ENCODE measurements at regions not wholly inside any gene's neighbourhood (a gene's known extent, or its start where the extent isn't known, plus 50 kb on each side); places are given as distances from the start of the nearest gene placed in this dataset.

DNA sequence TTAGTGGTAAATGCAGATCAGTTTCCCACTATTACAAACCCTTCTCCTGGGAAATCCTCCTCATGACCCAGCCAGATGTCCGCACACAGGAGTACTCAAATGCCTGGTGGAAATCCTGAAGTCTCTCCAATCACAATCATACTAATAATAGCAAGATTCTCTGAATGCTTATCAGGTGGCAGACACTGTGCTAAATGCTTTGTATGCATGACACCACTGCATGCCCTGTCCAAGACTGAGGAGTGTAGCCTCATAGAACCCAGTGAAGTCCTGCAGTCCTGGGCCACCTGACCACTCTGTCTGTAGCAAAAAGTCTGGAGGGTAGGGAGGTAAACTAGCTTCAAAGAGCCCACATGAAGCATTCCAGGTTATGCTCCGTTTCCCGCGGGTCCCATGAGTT, 434.8 kb upstream of the CHST9 start:
- Histone ChIP-seq H3K36me3 (ENCODE audit: control insufficient read depth, low read depth, low read length) (no peaks in the 10 kb centered on the region), H3K9ac (ENCODE audit: low read length) (no peak overlapping the region), H3K9me3 (ENCODE audit: control insufficient read depth, low read depth, low read length) (no peaks in the 10 kb centered on the region), H3K4me3 (ENCODE audit: low read length) (no peak overlapping the region), H3K27me3 (ENCODE audit: control insufficient read depth, insufficient read depth, low read length) (no peaks in the 10 kb centered on the region), H3K4me1 (ENCODE audit: control insufficient read depth, low read depth, low read length) (peaks cover 4% of the 10 kb centered on the region), H3K27ac (ENCODE audit: low read length) (no peak overlapping the region)

DNA sequence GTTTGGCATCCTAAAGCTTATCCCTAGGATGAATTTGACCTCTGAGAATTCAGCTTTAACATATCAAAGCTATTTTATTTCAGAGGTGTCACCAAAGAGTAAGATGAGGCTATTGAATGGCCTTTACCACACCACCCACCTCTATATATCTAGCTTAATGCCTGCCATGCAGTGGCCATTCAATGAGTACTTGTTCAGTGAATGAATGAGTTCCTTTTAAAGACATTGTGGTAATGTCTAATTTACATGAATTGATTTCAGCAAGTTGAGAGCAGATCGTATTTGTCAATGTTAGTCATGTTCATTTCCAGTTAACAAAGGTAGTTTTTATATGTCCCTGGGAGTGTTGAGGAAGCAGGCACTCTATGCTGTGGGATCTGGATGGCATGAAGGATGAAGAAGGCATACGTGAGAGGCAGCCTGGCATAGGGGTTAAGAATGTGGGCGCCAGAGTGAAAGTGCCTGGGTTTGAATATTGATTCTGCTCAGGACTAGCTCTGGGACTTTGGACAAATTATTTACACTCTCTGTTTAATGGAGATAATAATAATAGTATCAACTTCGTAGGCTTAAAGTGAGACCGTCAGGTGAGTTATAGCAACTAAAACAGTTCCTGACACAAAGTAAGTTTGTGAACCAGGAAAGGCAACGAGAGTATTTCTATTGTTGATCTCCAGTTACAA, 434.1 kb upstream of the CHST9 start:
- Histone ChIP-seq H3K9ac (ENCODE audit: low read length) (no peak overlapping the region), H3K36me3 (ENCODE audit: control insufficient read depth, low read depth, low read length) (no peaks in the 10 kb centered on the region), H3K9me3 (ENCODE audit: control insufficient read depth, low read depth, low read length) (no peaks in the 10 kb centered on the region), H3K4me3 (ENCODE audit: low read length) (no peak overlapping the region), H3K4me1 (ENCODE audit: control insufficient read depth, low read depth, low read length) (peaks cover 7% of the 10 kb centered on the region), H3K27me3 (ENCODE audit: control insufficient read depth, insufficient read depth, low read length) (no peaks in the 10 kb centered on the region), H3K27ac (ENCODE audit: low read length) (no peak overlapping the region)

DNA sequence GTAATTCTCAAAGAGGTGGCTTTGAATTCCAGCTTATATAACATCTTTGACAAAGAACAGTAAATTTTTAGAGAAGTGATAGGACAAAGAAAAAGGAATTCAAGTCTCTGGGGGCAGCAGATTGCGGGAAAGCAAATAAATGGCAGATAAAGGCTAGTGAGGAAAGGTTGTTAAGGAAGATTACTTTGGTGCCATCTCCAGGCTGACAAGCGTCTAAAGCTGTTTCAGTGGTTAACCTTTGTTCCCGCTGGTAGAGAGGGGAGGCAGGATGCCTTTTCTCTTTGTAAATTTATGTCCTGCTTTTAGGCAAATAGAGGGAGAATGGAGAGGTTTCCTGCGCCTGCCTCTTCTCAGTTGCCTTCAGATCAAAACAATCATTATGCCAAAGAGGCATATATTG, 431.2 kb upstream of the CHST9 start:
- Histone ChIP-seq H3K9me3 (ENCODE audit: control insufficient read depth, low read depth, low read length) (no peaks in the 10 kb centered on the region), H3K27ac (ENCODE audit: low read length) (no peak overlapping the region), H3K36me3 (ENCODE audit: control insufficient read depth, low read depth, low read length) (no peaks in the 10 kb centered on the region)

DNA sequence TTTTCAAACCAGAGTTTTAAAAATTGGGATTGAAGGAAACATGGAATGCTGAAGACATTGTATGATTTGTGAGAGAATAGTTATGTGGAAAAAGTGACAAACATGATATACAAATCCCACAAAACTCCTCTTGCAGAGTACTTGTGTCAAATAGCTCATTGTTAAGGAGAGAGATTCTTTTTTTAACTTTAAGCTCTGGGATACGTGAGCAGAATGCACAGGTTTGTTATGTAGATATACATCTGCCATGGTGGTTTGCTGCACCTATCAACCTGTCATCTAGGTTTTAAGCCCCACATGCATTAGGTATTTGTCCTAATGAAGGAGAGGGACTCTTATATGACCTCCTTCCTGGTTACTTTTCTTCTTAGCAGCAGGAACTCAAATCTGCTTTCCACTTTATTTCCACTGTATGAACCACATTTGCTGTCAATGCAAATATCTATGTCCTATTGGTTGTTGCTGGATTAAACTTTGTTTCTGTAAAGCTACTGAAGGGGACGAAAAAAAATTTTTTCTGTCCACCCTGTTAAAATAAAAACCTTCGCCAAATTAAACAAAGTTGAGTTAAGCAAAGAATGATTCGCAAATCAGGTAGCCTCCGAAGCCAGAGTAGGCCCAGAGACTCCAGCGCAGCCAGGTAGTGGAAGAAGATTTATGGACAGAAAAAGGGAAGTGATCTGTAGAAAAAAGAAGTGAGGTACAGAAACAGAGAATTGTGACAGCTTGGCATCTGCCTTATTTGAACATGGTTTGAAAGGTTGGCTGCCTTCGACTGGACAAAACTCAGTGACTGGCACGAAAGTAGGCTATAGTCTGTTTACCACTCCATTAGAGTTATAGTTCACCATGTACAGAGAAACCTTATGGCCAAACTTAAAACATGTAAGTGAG, 430.1 kb upstream of the CHST9 start:
- Histone ChIP-seq H3K9me3 (ENCODE audit: control insufficient read depth, low read depth, low read length) (no peaks in the 10 kb centered on the region), H3K4me1 (ENCODE audit: control insufficient read depth, low read depth, low read length) (peaks cover 7% of the 10 kb centered on the region), H3K9ac (ENCODE audit: low read length) (no peak overlapping the region), H3K4me3 (ENCODE audit: low read length) (no peak overlapping the region), H3K27ac (ENCODE audit: low read length) (no peak overlapping the region), H3K27me3 (ENCODE audit: control insufficient read depth, insufficient read depth, low read length) (no peaks in the 10 kb centered on the region), H3K36me3 (ENCODE audit: control insufficient read depth, low read depth, low read length) (no peaks in the 10 kb centered on the region)

More for the DNA sequence above, 431.2 kb upstream of the CHST9 start:
- Histone ChIP-seq H3K4me1 (ENCODE audit: control insufficient read depth, low read depth, low read length) (peaks cover 7% of the 10 kb centered on the region), H3K4me3 (ENCODE audit: low read length) (no peak overlapping the region), H3K9ac (ENCODE audit: low read length) (no peak overlapping the region), H3K27me3 (ENCODE audit: control insufficient read depth, insufficient read depth, low read length) (no peaks in the 10 kb centered on the region)

DNA sequence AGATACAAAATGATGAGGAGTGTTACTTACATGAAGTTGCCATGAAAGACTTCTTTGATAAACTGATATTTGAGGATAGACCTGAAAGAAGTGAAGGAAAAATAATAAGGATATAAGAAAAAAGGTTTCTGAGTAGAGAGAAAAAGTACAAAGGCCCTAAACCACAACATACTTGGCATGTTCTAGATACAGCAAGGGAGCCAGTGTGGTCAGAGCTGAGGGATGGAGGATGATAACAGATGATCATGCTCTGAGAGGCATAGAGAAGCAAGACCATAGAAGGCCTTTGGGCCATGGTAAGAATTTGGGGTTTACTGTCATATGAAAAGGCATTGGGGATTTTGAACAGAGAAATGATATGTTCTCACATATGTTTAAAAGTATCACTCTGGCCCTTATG, 424.1 kb upstream of the CHST9 start:
- H3K9me3 ChIP-seq (ENCODE audit: control insufficient read depth, low read depth, low read length): no peaks in the 10 kb centered on the region

DNA sequence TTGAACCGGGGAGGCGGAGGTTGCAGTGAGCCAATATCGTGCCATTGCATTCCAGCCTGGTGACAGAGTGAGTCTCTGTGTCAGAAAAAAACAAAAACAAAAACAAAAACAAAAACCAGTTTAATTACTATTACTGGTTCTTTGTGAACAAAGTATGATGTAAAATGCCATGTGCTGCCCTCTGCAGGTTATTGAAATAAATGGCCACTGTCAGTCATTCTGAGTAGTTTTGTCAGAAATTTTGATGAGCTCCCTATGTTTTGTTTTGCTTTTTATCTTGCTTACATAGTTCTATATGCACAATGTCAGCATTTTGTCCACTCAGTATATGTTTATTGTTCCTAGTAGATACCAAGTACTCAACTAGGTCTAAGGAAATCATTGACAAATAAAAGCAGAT, 423.6 kb upstream of the CHST9 start:
- peaks cover 7% of the 10 kb centered on the region for H3K4me1 ChIP-seq (ENCODE audit: control insufficient read depth, low read depth, low read length)
- no peaks in the 10 kb centered on the region for H3K9me3 ChIP-seq (ENCODE audit: control insufficient read depth, low read depth, low read length)
- H3K27me3 ChIP-seq (ENCODE audit: control insufficient read depth, insufficient read depth, low read length): no peaks in the 10 kb centered on the region
- no peaks in the 10 kb centered on the region for H3K36me3 ChIP-seq (ENCODE audit: control insufficient read depth, low read depth, low read length)
- H3K4me3 ChIP-seq (ENCODE audit: low read length): no peak overlapping the region
- H3K27ac ChIP-seq (ENCODE audit: low read length): no peak overlapping the region
- no peak overlapping the region for H3K9ac ChIP-seq (ENCODE audit: low read length)

More for the DNA sequence above, 424.1 kb upstream of the CHST9 start:
- Histone ChIP-seq H3K27ac (ENCODE audit: low read length) (no peak overlapping the region), H3K36me3 (ENCODE audit: control insufficient read depth, low read depth, low read length) (no peaks in the 10 kb centered on the region), H3K4me1 (ENCODE audit: control insufficient read depth, low read depth, low read length) (peaks cover 7% of the 10 kb centered on the region), H3K27me3 (ENCODE audit: control insufficient read depth, insufficient read depth, low read length) (no peaks in the 10 kb centered on the region), H3K4me3 (ENCODE audit: low read length) (no peak overlapping the region), H3K9ac (ENCODE audit: low read length) (no peak overlapping the region)

DNA sequence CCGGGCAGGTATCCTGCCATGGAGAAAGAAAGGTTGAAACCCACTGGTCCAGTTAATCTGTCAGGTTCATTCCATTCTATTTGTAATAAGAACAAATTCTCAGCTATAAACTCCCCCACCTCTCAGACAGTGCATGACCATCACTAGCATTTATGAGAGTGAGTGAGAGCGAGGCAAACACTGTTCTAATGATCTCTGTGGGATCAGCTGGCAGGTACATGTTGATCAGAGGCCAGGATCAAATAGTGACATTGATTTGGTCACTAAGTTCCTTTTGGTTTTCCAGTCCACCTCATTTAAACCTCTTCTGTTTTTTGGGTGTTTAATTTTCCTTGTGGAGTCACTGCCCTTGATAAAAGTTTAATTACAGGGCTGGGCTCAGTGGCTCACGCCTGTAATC, 423.1 kb upstream of the CHST9 start:
- Histone ChIP-seq H3K27ac (ENCODE audit: low read length) (no peak overlapping the region), H3K36me3 (ENCODE audit: control insufficient read depth, low read depth, low read length) (no peaks in the 10 kb centered on the region), H3K9ac (ENCODE audit: low read length) (no peak overlapping the region), H3K4me3 (ENCODE audit: low read length) (no peak overlapping the region), H3K9me3 (ENCODE audit: control insufficient read depth, low read depth, low read length) (no peaks in the 10 kb centered on the region), H3K27me3 (ENCODE audit: control insufficient read depth, insufficient read depth, low read length) (no peaks in the 10 kb centered on the region), H3K4me1 (ENCODE audit: control insufficient read depth, low read depth, low read length) (peaks cover 7% of the 10 kb centered on the region)

DNA sequence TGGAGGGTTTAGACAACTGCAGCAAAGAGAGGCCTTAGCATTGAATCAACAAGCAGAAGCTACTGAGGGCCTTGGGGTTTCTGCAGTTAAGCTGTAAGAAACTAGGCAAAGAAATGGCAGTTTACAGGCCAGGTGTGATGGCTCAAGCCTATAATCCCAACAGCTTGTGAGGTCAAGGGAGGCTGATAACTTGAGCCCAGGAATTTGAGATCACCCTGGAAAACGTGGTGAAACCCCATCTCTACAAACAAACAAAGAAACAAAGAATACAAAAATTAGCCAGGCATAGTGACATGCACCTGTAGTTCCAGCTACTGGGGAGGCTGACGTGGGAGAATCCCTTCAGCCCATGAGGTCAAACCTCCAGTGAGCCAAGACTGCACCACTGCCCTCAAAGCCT, 421.6 kb upstream of the CHST9 start:
- peaks cover 7% of the 10 kb centered on the region for H3K4me1 ChIP-seq (ENCODE audit: control insufficient read depth, low read depth, low read length)
- H3K9ac ChIP-seq (ENCODE audit: low read length): no peak overlapping the region
- no peaks in the 10 kb centered on the region for H3K27me3 ChIP-seq (ENCODE audit: control insufficient read depth, insufficient read depth, low read length)
- no peaks in the 10 kb centered on the region for H3K36me3 ChIP-seq (ENCODE audit: control insufficient read depth, low read depth, low read length)
- H3K27ac ChIP-seq (ENCODE audit: low read length): no peak overlapping the region
- H3K9me3 ChIP-seq (ENCODE audit: control insufficient read depth, low read depth, low read length): no peaks in the 10 kb centered on the region
- no peak overlapping the region for H3K4me3 ChIP-seq (ENCODE audit: low read length)

DNA sequence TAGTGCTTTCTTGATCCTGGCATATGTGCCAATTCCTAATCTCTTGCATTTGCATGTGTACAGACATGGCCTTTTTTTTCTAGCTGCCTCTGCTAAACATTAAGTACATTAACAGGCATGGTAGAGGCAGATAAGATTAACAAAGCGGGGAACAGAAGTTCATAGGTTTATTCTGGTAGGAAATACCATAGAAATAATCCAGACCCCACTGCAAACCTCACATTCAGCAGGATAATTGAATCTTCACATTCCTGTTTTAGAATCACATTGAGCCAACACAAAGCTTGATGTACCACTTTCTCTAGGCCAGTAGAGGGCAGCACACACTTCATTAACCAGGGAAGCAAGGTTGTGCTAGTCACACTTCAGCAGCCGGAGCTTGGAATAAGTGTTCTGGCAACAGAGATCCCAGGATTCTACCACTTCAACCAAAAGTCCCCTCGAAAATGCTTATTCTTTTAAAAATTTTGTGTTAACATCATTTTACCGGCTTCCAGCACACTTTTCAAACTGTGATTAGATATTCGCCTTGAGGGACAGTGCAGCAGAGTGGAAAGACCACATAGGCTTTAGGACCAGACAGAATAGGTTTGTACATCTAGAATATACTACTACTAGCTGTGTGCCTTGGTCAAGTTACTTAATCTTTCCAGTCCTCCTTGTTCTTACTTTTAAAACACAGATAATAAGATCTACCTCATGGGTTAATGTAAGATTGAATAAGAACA, 420.2 kb upstream of the CHST9 start:
- H3K27me3 ChIP-seq (ENCODE audit: control insufficient read depth, insufficient read depth, low read length): no peaks in the 10 kb centered on the region

DNA sequence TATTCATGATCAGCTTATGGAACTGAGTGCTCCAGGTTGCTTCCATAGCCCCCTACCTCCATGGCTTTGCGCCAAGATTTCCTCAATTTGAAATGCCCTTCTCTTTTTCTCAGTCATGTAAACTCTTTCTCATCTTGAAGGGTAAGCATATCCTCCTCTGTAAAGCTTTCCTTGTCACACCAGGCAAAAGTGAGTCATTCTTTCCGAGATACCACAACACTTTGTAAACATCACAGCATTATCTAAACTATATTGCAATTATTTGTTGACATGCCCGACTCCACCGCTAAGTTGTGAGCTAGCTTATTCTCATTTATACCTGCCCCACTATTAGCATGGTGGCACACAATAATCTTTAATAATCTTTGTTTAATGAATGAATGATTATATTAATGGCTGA, 419.5 kb upstream of the CHST9 start:
- H3K27ac ChIP-seq (ENCODE audit: low read length): no peak overlapping the region
- H3K9me3 ChIP-seq (ENCODE audit: control insufficient read depth, low read depth, low read length): no peaks in the 10 kb centered on the region
- H3K36me3 ChIP-seq (ENCODE audit: control insufficient read depth, low read depth, low read length): no peaks in the 10 kb centered on the region
- no peak overlapping the region for H3K4me3 ChIP-seq (ENCODE audit: low read length)
- H3K4me1 ChIP-seq (ENCODE audit: control insufficient read depth, low read depth, low read length): peaks cover 7% of the 10 kb centered on the region
- H3K27me3 ChIP-seq (ENCODE audit: control insufficient read depth, insufficient read depth, low read length): no peaks in the 10 kb centered on the region
- H3K9ac ChIP-seq (ENCODE audit: low read length): no peak overlapping the region

More for the DNA sequence above, 420.2 kb upstream of the CHST9 start:
- H3K9ac ChIP-seq (ENCODE audit: low read length): no peak overlapping the region
- no peaks in the 10 kb centered on the region for H3K36me3 ChIP-seq (ENCODE audit: control insufficient read depth, low read depth, low read length)
- H3K4me3 ChIP-seq (ENCODE audit: low read length): no peak overlapping the region
- H3K27ac ChIP-seq (ENCODE audit: low read length): no peak overlapping the region
- H3K9me3 ChIP-seq (ENCODE audit: control insufficient read depth, low read depth, low read length): no peaks in the 10 kb centered on the region
- H3K4me1 ChIP-seq (ENCODE audit: control insufficient read depth, low read depth, low read length): peaks cover 7% of the 10 kb centered on the region

DNA sequence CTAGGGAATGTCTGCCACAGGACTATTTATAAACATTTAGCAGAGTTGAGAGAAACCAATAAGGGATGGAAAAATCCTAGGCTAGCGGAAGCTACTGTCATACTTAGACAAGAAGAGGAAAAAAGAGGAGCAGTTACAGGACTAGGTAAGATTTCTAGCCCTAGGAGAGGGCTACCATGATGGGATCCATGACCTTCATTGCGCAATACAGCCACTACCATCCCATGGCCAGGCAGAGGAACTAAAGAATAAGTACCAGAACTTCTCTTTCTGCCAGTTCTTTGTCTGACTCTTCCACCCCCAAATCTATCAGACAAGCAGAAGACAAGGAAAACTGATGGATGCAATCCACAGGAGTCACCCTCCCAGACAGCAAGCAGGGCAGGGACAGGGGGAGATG, 417.0 kb upstream of the CHST9 start:
- Histone ChIP-seq H3K27ac (ENCODE audit: low read length) (no peak overlapping the region), H3K9me3 (ENCODE audit: control insufficient read depth, low read depth, low read length) (no peaks in the 10 kb centered on the region), H3K27me3 (ENCODE audit: control insufficient read depth, insufficient read depth, low read length) (no peaks in the 10 kb centered on the region), H3K36me3 (ENCODE audit: control insufficient read depth, low read depth, low read length) (no peaks in the 10 kb centered on the region), H3K9ac (ENCODE audit: low read length) (no peak overlapping the region), H3K4me1 (ENCODE audit: control insufficient read depth, low read depth, low read length) (peaks cover 7% of the 10 kb centered on the region), H3K4me3 (ENCODE audit: low read length) (no peak overlapping the region)

Measured in iPS-18a (cell line).